HCT116 (cell line): ENCODE measurements at regions not wholly inside any gene's neighbourhood (a gene's known extent, or its start where the extent isn't known, plus 50 kb on each side); places are given as distances from the start of the nearest gene placed in this dataset.

Experiments
- ATAC-seq: fragments of 200-7000 bp; cut with Tn5 transposase; 2 replicates; pipeline ENCODE4 v1.9.1; 2020; ENCODE audit warnings: mild to moderate bottlenecking, moderate library complexity
- BruUV-seq: library from RNA; stranded (reverse); fragments of 400-500 nt; replicated peaks from 2 replicates; lab custom pipeline; 2021; lab: Mats Ljungman, UMichigan
- CTCF ChIA-PET: fragments of 300-600 bp; sonication (Branson Sonifier 250); formaldehyde crosslinking; loops from one replicate; lab custom pipeline; 2021; ENCODE audit warnings: antibody characterized with exemption; lab: Charles Lee
- POLR2A ChIA-PET: fragments of 300-600, 350-600 bp; sonication (Branson Sonifier 250); formaldehyde crosslinking; loops from one replicate; lab custom pipeline; 2021; ENCODE audit warnings: antibody characterized with exemption; lab: Charles Lee
- RAD21 ChIA-PET, 2 experiments: fragments of 300-600 bp; sonication (Branson Sonifier 250); formaldehyde crosslinking; loops; one replicate each; lab custom pipeline; 2023; ENCODE audit warnings: low total read pairs in 2 of 2; ENCODE audit not compliant: uncharacterized antibody in 2 of 2, unreplicated experiment in 2 of 2, low non-redundant PET in 1 of 2; lab: Charles Lee
- DNase-seq: peaks from one replicate; pipeline ENCODE4 v3.0.0-alpha.2; 2010; ENCODE audit warnings: low read depth, low spot score
- H2AFZ ChIP-seq: fragments of 200-600 bp; shearing (Covaris generic), sonication (generic); 2 replicates; pipeline ENCODE4 v1.6.1; 2017; ENCODE audit warnings: low read depth, mixed run types, mixed read lengths, antibody characterized with exemption, low read length; ENCODE audit not compliant: poor library complexity, severe bottlenecking
- H3K27ac ChIP-seq: 2 replicates; pipeline ENCODE4 v1.5.1; 2012; ENCODE audit warnings: low read depth, low read length
- H3K27me3 ChIP-seq: fragments of 200-600 bp; sonication (generic); 2 replicates; pipeline ENCODE4 v1.6.1; 2016; ENCODE audit warnings: mixed run types, low read length, mixed read lengths; ENCODE audit not compliant: insufficient read depth
- H3K36me3 ChIP-seq, 2 experiments: fragments of 200-500 bp in 1 of 2; fragments of 200-600 bp in 1 of 2; sonication (Bioruptor generic) in 1 of 2; sonication (generic) in 1 of 2; 2 replicates each; pipeline versions ENCODE4 v1.5.1 to v1.6.1; 2014 to 2016; ENCODE audit warnings: low read length in 2 of 2, inconsistent platforms in 1 of 2, mixed read lengths in 1 of 2, mixed run types in 1 of 2; ENCODE audit not compliant: insufficient read depth in 2 of 2, control insufficient read depth in 1 of 2
- H3K4me1 ChIP-seq, 2 experiments: fragments of 200-600 bp in 1 of 2; sonication (generic) in 1 of 2; 2 replicates each; pipeline versions ENCODE4 v1.5.1 to v1.6.1; 2012 to 2017; ENCODE audit warnings: low read length in 2 of 2, inconsistent platforms in 1 of 2, mild to moderate bottlenecking in 1 of 2, mixed read lengths in 1 of 2, mixed run types in 1 of 2, moderate library complexity in 1 of 2; ENCODE audit not compliant: insufficient read depth in 2 of 2, control insufficient read depth in 1 of 2
- H3K4me2 ChIP-seq: fragments of 200-600 bp; sonication (generic); 2 replicates; pipeline ENCODE4 v1.6.1; 2017; ENCODE audit warnings: mixed run types, low read length, mixed read lengths
- H3K4me3 ChIP-seq, 2 experiments: fragments of 200-600 bp in 1 of 2; sonication (generic) in 1 of 2; replicated peaks in 1 of 2; 2 replicates each; pipeline ENCODE4 v1.5.1; 2011 to 2016; ENCODE audit warnings: low read length in 2 of 2, control low read depth in 1 of 2, low read depth in 1 of 2, mild to moderate bottlenecking in 1 of 2, mixed read lengths in 1 of 2, mixed run types in 1 of 2
- H3K79me2 ChIP-seq: fragments of 200-600 bp; sonication (generic); 2 replicates; pipeline ENCODE4 v1.6.1; 2017; ENCODE audit warnings: mild to moderate bottlenecking, mixed run types, low read length, moderate library complexity, mixed read lengths; ENCODE audit not compliant: insufficient read depth
- H3K9ac ChIP-seq: fragments of 200-600 bp; sonication (generic); 2 replicates; pipeline ENCODE4 v1.6.1; 2016; ENCODE audit warnings: low read length, mixed read lengths
- H3K9me2 ChIP-seq: fragments of 200-600 bp; sonication (generic), shearing (Covaris generic); 2 replicates; pipeline ENCODE4 v1.6.1; 2017; ENCODE audit warnings: mixed run types, mild to moderate bottlenecking, moderate library complexity; ENCODE audit not compliant: insufficient read depth
- H3K9me3 ChIP-seq, 2 experiments: fragments of 200-500 bp in 1 of 2; fragments of 200-600 bp in 1 of 2; sonication (Bioruptor generic) in 1 of 2; sonication (generic) in 1 of 2; 2 replicates each; pipeline ENCODE4 v1.6.1; 2014 to 2017; ENCODE audit warnings: low read length in 2 of 2, mixed read lengths in 2 of 2, inconsistent platforms in 1 of 2, low read depth in 1 of 2, mild to moderate bottlenecking in 1 of 2, mixed run types in 1 of 2, moderate library complexity in 1 of 2; ENCODE audit not compliant: control insufficient read depth in 1 of 2, insufficient read depth in 1 of 2
- H4K20me1 ChIP-seq: fragments of 200-600 bp; sonication (generic), shearing (Covaris generic); 2 replicates; pipeline ENCODE4 v1.6.1; 2017; ENCODE audit warnings: mixed run types, mild to moderate bottlenecking, moderate library complexity; ENCODE audit not compliant: insufficient read depth
- CTCF ChIP-seq, 3 experiments: fragments of 200-600 bp in 1 of 3; sonication (generic) in 1 of 3; IDR thresholded peaks in 2 of 3; conservative IDR thresholded peaks in 1 of 3; 2 replicates each; pipeline ENCODE4 v1.5.1; 2012 to 2017; ENCODE audit warnings: low read depth in 2 of 3, low read length in 2 of 3, antibody characterized with exemption in 1 of 3, borderline replicate concordance in 1 of 3, control low read depth in 1 of 3, mild to moderate bottlenecking in 1 of 3, mixed read lengths in 1 of 3, mixed run types in 1 of 3, moderate library complexity in 1 of 3; ENCODE audit not compliant: insufficient read depth in 1 of 3
- EGR1 ChIP-seq: IDR thresholded peaks from 2 replicates; pipeline ENCODE4 v1.6.1; 2012; ENCODE audit warnings: low read depth
- EZH2 ChIP-seq: fragments of 200-600 bp; sonication (generic); IDR thresholded peaks from 2 replicates; pipeline ENCODE4 v1.6.1; 2017; ENCODE audit warnings: antibody characterized with exemption, mixed run types
- FOSL1 ChIP-seq: IDR thresholded peaks from 2 replicates; pipeline ENCODE4 v1.6.1; 2012; ENCODE audit warnings: low read depth
- JUND ChIP-seq: IDR thresholded peaks from 2 replicates; pipeline ENCODE4 v1.6.1; 2012
- MAX ChIP-seq: IDR thresholded peaks from 2 replicates; pipeline ENCODE4 v1.6.1; 2012
- POLR2A ChIP-seq: IDR thresholded peaks from 2 replicates; pipeline ENCODE4 v1.7.0; 2011; ENCODE audit warnings: borderline replicate concordance; ENCODE audit not compliant: insufficient read depth, insufficient read length; ENCODE audit errors: extremely low read depth
- POLR2AphosphoS5 ChIP-seq: IDR thresholded peaks from 2 replicates; pipeline ENCODE4 v1.6.1; 2011; ENCODE audit warnings: mild to moderate bottlenecking, low read depth, low read length, moderate library complexity
- RAD21 ChIP-seq: IDR thresholded peaks from 2 replicates; pipeline ENCODE4 v1.6.1; 2012; ENCODE audit warnings: low read depth, mild to moderate bottlenecking
- SIN3A ChIP-seq: IDR thresholded peaks from 2 replicates; pipeline ENCODE4 v1.6.1; 2012; ENCODE audit warnings: low read depth
- SP1 ChIP-seq: IDR thresholded peaks from 2 replicates; pipeline ENCODE4 v1.6.1; 2012; ENCODE audit warnings: low read depth
- SRF ChIP-seq: IDR thresholded peaks from 2 replicates; pipeline ENCODE4 v1.6.1; 2012; ENCODE audit warnings: low read depth
- TCF7L2 ChIP-seq: IDR thresholded peaks from 2 replicates; pipeline ENCODE4 v1.7.0; 2011; ENCODE audit warnings: borderline replicate concordance, inconsistent platforms; ENCODE audit not compliant: insufficient read depth, insufficient read length; ENCODE audit errors: extremely low read depth
- YY1 ChIP-seq: IDR thresholded peaks from 2 replicates; pipeline ENCODE4 v1.6.1; 2011; ENCODE audit warnings: low read length, low read depth, moderate library complexity, mild to moderate bottlenecking; ENCODE audit not compliant: insufficient replicate concordance; ENCODE audit errors: extremely low read depth
- ZBTB33 ChIP-seq: IDR thresholded peaks from 2 replicates; pipeline ENCODE4 v1.6.1; 2011; ENCODE audit warnings: mild to moderate bottlenecking, low read length, moderate library complexity; ENCODE audit not compliant: insufficient replicate concordance; ENCODE audit errors: extremely low read depth
- ZFX ChIP-seq: fragments of 450-650 bp; IDR thresholded peaks from 2 replicates; pipeline ENCODE4 v1.6.1; 2017
- ZNF274 ChIP-seq: fragments of 200-500 bp; sonication (Bioruptor generic); IDR thresholded peaks from 2 replicates; pipeline ENCODE4 v1.6.1; 2014; ENCODE audit warnings: mild to moderate bottlenecking, low read depth, low read length, inconsistent platforms
- intact Hi-C: fragments of 100-400 bp; cut with micrococcal nuclease; formaldehyde crosslinking; loops from 2 replicates; pipeline ENCODE4 v1.10.0; 2022
- TF ChIP-seq, protein P1 (sequence below): IDR thresholded peaks from 2 replicates; pipeline ENCODE4 v1.6.1; 2012
- TF ChIP-seq, protein P2 (sequence below): IDR thresholded peaks from 2 replicates; pipeline ENCODE4 v1.6.1; 2012; ENCODE audit warnings: low read depth

GRCh38 chr7:115613836-115614235 lies 416.7 kb downstream of the TFEC start:
- Histone ChIP-seq H3K9me3 (no peaks in the 10 kb centered on the region), H3K4me1 (no peaks in the 10 kb centered on the region), H3K27ac (no peak overlapping the region), H3K27me3 (no peaks in the 10 kb centered on the region), H4K20me1 (no peaks in the 10 kb centered on the region), H3K4me3 (no peak overlapping the region), H3K9ac (no peak overlapping the region), H3K4me2 (no peak overlapping the region), H2AFZ (no peak overlapping the region), H3K9me2 (no peaks in the 10 kb centered on the region), H3K36me3 (no peaks in the 10 kb centered on the region), H3K79me2 (no peaks in the 10 kb centered on the region)
- no peak for DNase-seq
- TF ChIP-seq MAX, result no peak
- TF ChIP-seq, protein P1, sequence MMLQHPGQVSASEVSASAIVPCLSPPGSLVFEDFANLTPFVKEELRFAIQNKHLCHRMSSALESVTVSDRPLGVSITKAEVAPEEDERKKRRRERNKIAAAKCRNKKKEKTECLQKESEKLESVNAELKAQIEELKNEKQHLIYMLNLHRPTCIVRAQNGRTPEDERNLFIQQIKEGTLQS, result no peak
- TF ChIP-seq POLR2A, result no peak
- no peak for TF ChIP-seq FOSL1
- TF ChIP-seq EZH2, result no peak
- no peak for TF ChIP-seq JUND
- no peak for TF ChIP-seq SIN3A
- no peak for TF ChIP-seq POLR2AphosphoS5
- TF ChIP-seq SP1, result no peak
- no peak for TF ChIP-seq RAD21
- TF ChIP-seq ZFX, result no peak
- TF ChIP-seq, protein P2, sequence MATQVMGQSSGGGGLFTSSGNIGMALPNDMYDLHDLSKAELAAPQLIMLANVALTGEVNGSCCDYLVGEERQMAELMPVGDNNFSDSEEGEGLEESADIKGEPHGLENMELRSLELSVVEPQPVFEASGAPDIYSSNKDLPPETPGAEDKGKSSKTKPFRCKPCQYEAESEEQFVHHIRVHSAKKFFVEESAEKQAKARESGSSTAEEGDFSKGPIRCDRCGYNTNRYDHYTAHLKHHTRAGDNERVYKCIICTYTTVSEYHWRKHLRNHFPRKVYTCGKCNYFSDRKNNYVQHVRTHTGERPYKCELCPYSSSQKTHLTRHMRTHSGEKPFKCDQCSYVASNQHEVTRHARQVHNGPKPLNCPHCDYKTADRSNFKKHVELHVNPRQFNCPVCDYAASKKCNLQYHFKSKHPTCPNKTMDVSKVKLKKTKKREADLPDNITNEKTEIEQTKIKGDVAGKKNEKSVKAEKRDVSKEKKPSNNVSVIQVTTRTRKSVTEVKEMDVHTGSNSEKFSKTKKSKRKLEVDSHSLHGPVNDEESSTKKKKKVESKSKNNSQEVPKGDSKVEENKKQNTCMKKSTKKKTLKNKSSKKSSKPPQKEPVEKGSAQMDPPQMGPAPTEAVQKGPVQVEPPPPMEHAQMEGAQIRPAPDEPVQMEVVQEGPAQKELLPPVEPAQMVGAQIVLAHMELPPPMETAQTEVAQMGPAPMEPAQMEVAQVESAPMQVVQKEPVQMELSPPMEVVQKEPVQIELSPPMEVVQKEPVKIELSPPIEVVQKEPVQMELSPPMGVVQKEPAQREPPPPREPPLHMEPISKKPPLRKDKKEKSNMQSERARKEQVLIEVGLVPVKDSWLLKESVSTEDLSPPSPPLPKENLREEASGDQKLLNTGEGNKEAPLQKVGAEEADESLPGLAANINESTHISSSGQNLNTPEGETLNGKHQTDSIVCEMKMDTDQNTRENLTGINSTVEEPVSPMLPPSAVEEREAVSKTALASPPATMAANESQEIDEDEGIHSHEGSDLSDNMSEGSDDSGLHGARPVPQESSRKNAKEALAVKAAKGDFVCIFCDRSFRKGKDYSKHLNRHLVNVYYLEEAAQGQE, result no peak
- TF ChIP-seq ZNF274, result no peak
- TF ChIP-seq CTCF (IDR thresholded peaks at IDR 0.05 in 2 of 3, conservative IDR thresholded peaks at IDR 0.05 in 1 of 3; ENCODE audit: borderline replicate concordance in 1 of 3, insufficient read depth in 1 of 3, low read depth in 2 of 3, low read length in 2 of 3), result no peak
- no peak for TF ChIP-seq EGR1
- no peak for TF ChIP-seq SRF
- no peak for TF ChIP-seq YY1
- TF ChIP-seq ZBTB33, result no peak
- TF ChIP-seq TCF7L2, result no peak
- RAD21 ChIA-PET, result interaction anchor here in 1 of 2 experiments (0.5 kb wide), 1 partner anchor 747 kb away, joined by 3 read pairs; no protein-coding TSS in a partner anchor
- intact Hi-C loops, result no loop called here
- POLR2A ChIA-PET, result no interaction called here
- no TSS peak for BruUV-seq
- CTCF ChIA-PET, result no interaction called here
- no peak for ATAC-seq
